Calu3 (cell line): ENCODE measurements at regions not wholly inside any gene's neighbourhood (a gene's known extent, or its start where the extent isn't known, plus 50 kb on each side); places are given as distances from the start of the nearest gene placed in this dataset.

Experiments used
- BruUV-seq: library from RNA; stranded (reverse); fragments of 400-500 nt; replicated peaks from 2 replicates; lab custom pipeline; 2021; lab: Mats Ljungman, UMichigan
- CTCF ChIA-PET: fragments of 300-600 bp; sonication (Branson Sonifier 250); formaldehyde crosslinking; loops from one replicate; lab custom pipeline; 2022; ENCODE audit warnings: antibody characterized with exemption; lab: Charles Lee
- DNase-seq: peaks from one replicate; pipeline ENCODE4 v3.0.0; 2022
- H3K27ac Mint-ChIP-seq: one replicate; pipeline ENCODE4 v1.8.0; 2022; ENCODE audit warnings: mixed read lengths; ENCODE audit not compliant: unreplicated experiment
- H3K27me3 Mint-ChIP-seq: one replicate; pipeline ENCODE4 v1.8.0; 2022; ENCODE audit warnings: mixed read lengths; ENCODE audit not compliant: unreplicated experiment
- H3K36me3 Mint-ChIP-seq: one replicate; pipeline ENCODE4 v1.8.0; 2022; ENCODE audit warnings: mild to moderate bottlenecking, moderate library complexity, mixed read lengths; ENCODE audit not compliant: insufficient read depth, unreplicated experiment
- H3K4me1 Mint-ChIP-seq: one replicate; pipeline ENCODE4 v1.8.0; 2022; ENCODE audit warnings: mild to moderate bottlenecking, low read depth, mixed read lengths; ENCODE audit not compliant: unreplicated experiment
- H3K4me3 Mint-ChIP-seq: one replicate; pipeline ENCODE4 v1.8.0; 2022; ENCODE audit warnings: mild to moderate bottlenecking, low read depth, moderate library complexity, mixed read lengths; ENCODE audit not compliant: unreplicated experiment
- H3K9me3 Mint-ChIP-seq: one replicate; pipeline ENCODE4 v1.8.0; 2022; ENCODE audit warnings: low read depth, mixed read lengths; ENCODE audit not compliant: unreplicated experiment
- intact Hi-C: fragments of 100-400 bp; cut with micrococcal nuclease; formaldehyde crosslinking; loops from one replicate; pipeline ENCODE4 v1.10.0; 2022; ENCODE audit not compliant: unreplicated experiment
- TF ChIP-seq, protein P1 (sequence below): fragments of 200-600 bp; IDR thresholded peaks from one replicate; pipeline ENCODE4 v1.8.0; 2022; ENCODE audit warnings: antibody characterized with exemption; ENCODE audit not compliant: unreplicated experiment

DNA sequence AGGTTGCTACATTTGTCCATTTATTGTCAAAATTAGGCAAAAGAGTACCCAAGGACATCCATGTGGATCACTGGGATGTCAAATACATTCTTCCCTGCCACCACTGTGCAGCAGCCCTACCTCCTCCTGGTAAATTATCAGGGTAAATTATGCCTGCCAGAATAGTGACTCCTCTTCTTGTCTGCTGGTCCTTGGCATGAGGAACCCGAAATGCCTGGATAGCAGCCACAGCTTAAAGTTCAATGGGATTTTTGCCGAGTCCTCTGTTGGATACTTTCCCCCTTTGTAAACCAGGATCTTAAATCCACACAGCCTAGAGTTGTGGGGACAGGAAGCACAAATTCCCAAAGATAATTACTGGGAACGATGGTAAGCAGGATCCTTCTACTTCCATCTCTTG, 173.3 kb downstream of the RFX6 start:
- Mint-ChIP-seq H3K4me3 (no peak overlapping the region), H3K9me3 (no peaks in the 10 kb centered on the region), H3K4me1 (no peaks in the 10 kb centered on the region), H3K27ac (no peak overlapping the region), H3K36me3 (no peaks in the 10 kb centered on the region), H3K27me3 (peaks cover 15% of the 10 kb centered on the region)
- BruUV-seq = no TSS peak
- no peak for DNase-seq
- CTCF ChIA-PET = no interaction called here
- TF ChIP-seq, protein P1, sequence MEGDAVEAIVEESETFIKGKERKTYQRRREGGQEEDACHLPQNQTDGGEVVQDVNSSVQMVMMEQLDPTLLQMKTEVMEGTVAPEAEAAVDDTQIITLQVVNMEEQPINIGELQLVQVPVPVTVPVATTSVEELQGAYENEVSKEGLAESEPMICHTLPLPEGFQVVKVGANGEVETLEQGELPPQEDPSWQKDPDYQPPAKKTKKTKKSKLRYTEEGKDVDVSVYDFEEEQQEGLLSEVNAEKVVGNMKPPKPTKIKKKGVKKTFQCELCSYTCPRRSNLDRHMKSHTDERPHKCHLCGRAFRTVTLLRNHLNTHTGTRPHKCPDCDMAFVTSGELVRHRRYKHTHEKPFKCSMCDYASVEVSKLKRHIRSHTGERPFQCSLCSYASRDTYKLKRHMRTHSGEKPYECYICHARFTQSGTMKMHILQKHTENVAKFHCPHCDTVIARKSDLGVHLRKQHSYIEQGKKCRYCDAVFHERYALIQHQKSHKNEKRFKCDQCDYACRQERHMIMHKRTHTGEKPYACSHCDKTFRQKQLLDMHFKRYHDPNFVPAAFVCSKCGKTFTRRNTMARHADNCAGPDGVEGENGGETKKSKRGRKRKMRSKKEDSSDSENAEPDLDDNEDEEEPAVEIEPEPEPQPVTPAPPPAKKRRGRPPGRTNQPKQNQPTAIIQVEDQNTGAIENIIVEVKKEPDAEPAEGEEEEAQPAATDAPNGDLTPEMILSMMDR = no peak
- intact Hi-C loops = no loop called here

DNA sequence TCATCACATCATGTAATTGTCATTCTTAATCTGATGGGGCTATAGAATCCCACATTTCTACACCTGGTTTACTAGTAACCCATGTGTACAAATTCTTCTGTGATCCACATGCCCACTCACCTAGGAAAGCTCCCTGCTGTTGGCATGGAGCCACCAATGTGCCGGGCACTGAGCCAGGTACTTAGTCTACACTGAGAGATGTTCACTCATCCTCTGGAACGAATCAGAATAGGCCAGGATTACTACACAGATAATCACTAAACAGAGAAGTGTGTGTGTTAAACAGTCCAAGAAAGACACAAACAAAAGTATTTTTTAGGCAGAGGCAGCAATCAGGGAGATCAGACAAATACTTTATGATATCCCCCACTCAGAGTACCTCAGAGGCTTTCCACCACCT, 193.2 kb upstream of the VGLL2 start:
- no peaks in the 10 kb centered on the region for H3K9me3 Mint-ChIP-seq
- TF ChIP-seq, protein P1 = no peak
- H3K27me3 Mint-ChIP-seq = peaks cover 25% of the 10 kb centered on the region
- H3K36me3 Mint-ChIP-seq = no peaks in the 10 kb centered on the region
- peaks cover 9% of the 10 kb centered on the region for H3K4me1 Mint-ChIP-seq
- CTCF ChIA-PET = interaction anchor here (0.6 kb wide), 1 partner anchor 13 kb away, joined by 3 read pairs; no protein-coding TSS in a partner anchor
- no peak overlapping the region for H3K27ac Mint-ChIP-seq
- intact Hi-C loops = no loop called here
- BruUV-seq = no TSS peak
- H3K4me3 Mint-ChIP-seq = no peak overlapping the region
- peak; percentile 31 for DNase-seq

DNA sequence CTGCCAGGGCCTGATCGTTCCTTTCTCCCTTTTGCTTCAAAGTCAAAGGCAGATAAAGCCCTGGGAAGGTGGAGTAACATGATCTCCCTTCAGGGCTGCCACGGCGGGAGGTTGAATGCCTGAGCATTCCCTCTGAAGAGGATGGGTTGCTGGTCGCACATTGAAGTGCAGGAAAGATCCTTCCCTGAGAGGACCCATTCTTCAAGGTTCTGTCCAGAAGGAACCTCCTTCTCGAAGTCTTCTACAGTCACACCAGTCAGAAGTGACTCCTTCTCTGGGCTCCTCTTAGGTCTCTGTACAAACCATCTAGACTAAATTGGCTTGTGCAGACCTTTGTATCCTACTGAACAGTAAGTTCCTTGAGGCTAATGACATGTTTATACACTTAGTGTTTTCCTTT, 192.6 kb upstream of the VGLL2 start:
- H3K36me3 Mint-ChIP-seq = no peaks in the 10 kb centered on the region
- TF ChIP-seq, protein P1 = no peak
- no peak for DNase-seq
- no TSS peak for BruUV-seq
- peaks cover 25% of the 10 kb centered on the region for H3K27me3 Mint-ChIP-seq
- no peak overlapping the region for H3K4me3 Mint-ChIP-seq
- H3K4me1 Mint-ChIP-seq = peaks cover 9% of the 10 kb centered on the region
- no peaks in the 10 kb centered on the region for H3K9me3 Mint-ChIP-seq
- H3K27ac Mint-ChIP-seq = no peak overlapping the region
- CTCF ChIA-PET = no interaction called here
- intact Hi-C loops = no loop called here

DNA sequence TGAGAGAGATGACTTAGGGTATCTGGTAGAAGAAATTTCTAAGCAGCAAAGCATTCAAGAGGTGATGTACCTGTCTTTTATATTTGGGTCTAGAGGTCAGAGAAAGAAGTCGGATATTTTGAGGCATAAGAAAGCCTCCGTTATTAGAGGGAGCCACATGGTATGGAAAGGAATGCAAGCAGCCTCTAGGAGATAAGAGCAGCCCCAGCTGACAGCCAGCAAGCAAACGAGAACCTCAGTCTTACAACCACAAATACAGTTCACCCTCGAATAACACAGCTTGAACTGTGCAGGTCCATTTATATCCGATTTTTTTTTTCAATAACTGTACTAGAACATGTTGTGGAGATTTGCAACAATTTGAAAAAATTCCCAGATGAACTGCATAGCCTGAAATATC, 190.7 kb upstream of the VGLL2 start:
- Mint-ChIP-seq H3K36me3 (no peaks in the 10 kb centered on the region), H3K4me3 (no peak overlapping the region), H3K9me3 (no peaks in the 10 kb centered on the region), H3K27ac (no peak overlapping the region), H3K27me3 (peaks cover 25% of the 10 kb centered on the region), H3K4me1 (peaks cover 9% of the 10 kb centered on the region)
- no peak for DNase-seq
- CTCF ChIA-PET = no interaction called here
- TF ChIP-seq, protein P1 = no peak
- no TSS peak for BruUV-seq
- intact Hi-C loops = no loop called here
